ENCODE measurements at regions not wholly inside any gene's neighbourhood (a gene's known extent, or its start where the extent isn't known, plus 50 kb on each side); places are given as distances from the start of the nearest gene placed in this dataset.

DNA sequence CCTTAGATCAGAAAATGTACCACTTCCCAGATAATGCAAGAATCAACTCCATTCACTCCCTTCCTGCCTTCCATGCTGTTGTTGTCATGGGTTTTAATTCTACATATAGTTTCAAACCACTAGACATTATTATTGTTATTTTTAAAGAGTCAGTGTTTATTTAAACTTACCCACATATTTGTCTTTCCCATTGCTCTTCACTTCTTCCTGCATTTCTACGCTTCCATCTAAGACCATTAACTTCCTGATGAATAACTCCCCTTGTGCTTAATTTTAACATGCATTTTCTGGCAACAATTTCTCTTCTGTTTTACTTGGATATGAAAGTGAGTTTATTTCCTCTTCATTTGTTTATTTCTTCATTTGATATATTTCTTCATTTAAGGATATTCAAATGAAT lies 127.1 kb upstream of the FHIT start (continued):
- TF ChIP-seq ZNF331 (CRISPR knock-in tag; IDR thresholded peaks at IDR 0.05; ENCODE audit: low read depth) (no peak), EZH2 (IDR thresholded peaks at IDR 0.05; ENCODE audit: low read depth, unreplicated experiment) (no peak), CREB1 (CRISPR knock-in tag; IDR thresholded peaks at IDR 0.05; ENCODE audit: low read depth) (no peak), ZNF114 (CRISPR knock-in tag; IDR thresholded peaks at IDR 0.05) (no peak), EZH2phosphoT487 (IDR thresholded peaks at IDR 0.05; ENCODE audit: unreplicated experiment) (no peak)
- TF ChIP-seq, protein P1, sequence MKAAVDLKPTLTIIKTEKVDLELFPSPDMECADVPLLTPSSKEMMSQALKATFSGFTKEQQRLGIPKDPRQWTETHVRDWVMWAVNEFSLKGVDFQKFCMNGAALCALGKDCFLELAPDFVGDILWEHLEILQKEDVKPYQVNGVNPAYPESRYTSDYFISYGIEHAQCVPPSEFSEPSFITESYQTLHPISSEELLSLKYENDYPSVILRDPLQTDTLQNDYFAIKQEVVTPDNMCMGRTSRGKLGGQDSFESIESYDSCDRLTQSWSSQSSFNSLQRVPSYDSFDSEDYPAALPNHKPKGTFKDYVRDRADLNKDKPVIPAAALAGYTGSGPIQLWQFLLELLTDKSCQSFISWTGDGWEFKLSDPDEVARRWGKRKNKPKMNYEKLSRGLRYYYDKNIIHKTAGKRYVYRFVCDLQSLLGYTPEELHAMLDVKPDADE (IDR thresholded peaks at IDR 0.05), result no peak
- TF ChIP-seq, protein P2, sequence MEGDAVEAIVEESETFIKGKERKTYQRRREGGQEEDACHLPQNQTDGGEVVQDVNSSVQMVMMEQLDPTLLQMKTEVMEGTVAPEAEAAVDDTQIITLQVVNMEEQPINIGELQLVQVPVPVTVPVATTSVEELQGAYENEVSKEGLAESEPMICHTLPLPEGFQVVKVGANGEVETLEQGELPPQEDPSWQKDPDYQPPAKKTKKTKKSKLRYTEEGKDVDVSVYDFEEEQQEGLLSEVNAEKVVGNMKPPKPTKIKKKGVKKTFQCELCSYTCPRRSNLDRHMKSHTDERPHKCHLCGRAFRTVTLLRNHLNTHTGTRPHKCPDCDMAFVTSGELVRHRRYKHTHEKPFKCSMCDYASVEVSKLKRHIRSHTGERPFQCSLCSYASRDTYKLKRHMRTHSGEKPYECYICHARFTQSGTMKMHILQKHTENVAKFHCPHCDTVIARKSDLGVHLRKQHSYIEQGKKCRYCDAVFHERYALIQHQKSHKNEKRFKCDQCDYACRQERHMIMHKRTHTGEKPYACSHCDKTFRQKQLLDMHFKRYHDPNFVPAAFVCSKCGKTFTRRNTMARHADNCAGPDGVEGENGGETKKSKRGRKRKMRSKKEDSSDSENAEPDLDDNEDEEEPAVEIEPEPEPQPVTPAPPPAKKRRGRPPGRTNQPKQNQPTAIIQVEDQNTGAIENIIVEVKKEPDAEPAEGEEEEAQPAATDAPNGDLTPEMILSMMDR (conservative IDR thresholded peaks at IDR 0.05; ENCODE audit: low read depth in 2 of 2), result no peak

DNA sequence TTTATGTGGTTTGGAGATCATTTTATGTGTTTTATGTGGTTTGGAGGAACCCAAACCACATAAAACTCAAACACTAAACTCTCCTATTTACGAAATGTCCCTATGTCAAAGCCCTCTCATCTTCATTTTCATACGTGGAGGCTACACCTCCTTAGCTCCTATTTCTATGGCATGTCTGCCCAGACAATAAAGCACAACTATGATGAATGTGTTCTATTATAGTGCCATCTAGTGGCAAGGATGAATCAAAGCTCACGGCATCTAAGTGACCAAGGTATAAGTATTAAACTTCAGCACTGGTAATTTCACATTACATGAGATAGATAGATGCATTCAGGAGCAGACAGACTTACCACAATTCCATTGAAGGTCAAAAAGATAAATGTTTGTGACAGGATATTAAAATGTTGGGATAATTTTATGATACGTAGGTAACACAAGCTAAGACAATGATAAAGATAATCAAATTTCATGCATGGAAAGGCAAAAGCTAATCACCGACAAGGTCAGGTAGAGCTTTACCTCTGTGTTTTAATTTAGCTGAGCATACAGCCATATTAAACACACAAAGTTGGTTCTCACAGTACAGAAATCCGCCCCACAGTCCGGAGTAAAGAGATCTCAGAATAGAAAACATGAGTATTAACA lies 130.6 kb upstream of the FHIT start:
- no peak overlapping the region for H2AFZ ChIP-seq

More for the DNA sequence above, 130.6 kb upstream of the FHIT start:
- Histone ChIP-seq H3F3A (replicated peaks; ENCODE audit: low read depth) (no peaks in the 10 kb centered on the region), H3K4me2 (no peak overlapping the region), H3K9me2 (ENCODE audit: insufficient read depth) (no peaks in the 10 kb centered on the region), H4K20me1 (replicated peaks; ENCODE audit: insufficient read depth) (no peaks in the 10 kb centered on the region), H3K4me1 (ENCODE audit: insufficient read depth) (no peaks in the 10 kb centered on the region), H3K27me3 (ENCODE audit: insufficient read depth) (no peaks in the 10 kb centered on the region), H3K79me2 (replicated peaks; ENCODE audit: insufficient read depth) (no peaks in the 10 kb centered on the region), H3K4me3 (no peak overlapping the region), H3K27ac (ENCODE audit: low read depth) (no peak overlapping the region), H3K36me3 (ENCODE audit: insufficient read depth) (no peaks in the 10 kb centered on the region)
- DNase-seq (ENCODE audit: low spot score) (peak; percentile 76), ATAC-seq (peak; percentile 74)
- peaks cover 12% of the 10 kb centered on the region for H3K9me3 Mint-ChIP-seq
- TF ChIP-seq, protein P3, sequence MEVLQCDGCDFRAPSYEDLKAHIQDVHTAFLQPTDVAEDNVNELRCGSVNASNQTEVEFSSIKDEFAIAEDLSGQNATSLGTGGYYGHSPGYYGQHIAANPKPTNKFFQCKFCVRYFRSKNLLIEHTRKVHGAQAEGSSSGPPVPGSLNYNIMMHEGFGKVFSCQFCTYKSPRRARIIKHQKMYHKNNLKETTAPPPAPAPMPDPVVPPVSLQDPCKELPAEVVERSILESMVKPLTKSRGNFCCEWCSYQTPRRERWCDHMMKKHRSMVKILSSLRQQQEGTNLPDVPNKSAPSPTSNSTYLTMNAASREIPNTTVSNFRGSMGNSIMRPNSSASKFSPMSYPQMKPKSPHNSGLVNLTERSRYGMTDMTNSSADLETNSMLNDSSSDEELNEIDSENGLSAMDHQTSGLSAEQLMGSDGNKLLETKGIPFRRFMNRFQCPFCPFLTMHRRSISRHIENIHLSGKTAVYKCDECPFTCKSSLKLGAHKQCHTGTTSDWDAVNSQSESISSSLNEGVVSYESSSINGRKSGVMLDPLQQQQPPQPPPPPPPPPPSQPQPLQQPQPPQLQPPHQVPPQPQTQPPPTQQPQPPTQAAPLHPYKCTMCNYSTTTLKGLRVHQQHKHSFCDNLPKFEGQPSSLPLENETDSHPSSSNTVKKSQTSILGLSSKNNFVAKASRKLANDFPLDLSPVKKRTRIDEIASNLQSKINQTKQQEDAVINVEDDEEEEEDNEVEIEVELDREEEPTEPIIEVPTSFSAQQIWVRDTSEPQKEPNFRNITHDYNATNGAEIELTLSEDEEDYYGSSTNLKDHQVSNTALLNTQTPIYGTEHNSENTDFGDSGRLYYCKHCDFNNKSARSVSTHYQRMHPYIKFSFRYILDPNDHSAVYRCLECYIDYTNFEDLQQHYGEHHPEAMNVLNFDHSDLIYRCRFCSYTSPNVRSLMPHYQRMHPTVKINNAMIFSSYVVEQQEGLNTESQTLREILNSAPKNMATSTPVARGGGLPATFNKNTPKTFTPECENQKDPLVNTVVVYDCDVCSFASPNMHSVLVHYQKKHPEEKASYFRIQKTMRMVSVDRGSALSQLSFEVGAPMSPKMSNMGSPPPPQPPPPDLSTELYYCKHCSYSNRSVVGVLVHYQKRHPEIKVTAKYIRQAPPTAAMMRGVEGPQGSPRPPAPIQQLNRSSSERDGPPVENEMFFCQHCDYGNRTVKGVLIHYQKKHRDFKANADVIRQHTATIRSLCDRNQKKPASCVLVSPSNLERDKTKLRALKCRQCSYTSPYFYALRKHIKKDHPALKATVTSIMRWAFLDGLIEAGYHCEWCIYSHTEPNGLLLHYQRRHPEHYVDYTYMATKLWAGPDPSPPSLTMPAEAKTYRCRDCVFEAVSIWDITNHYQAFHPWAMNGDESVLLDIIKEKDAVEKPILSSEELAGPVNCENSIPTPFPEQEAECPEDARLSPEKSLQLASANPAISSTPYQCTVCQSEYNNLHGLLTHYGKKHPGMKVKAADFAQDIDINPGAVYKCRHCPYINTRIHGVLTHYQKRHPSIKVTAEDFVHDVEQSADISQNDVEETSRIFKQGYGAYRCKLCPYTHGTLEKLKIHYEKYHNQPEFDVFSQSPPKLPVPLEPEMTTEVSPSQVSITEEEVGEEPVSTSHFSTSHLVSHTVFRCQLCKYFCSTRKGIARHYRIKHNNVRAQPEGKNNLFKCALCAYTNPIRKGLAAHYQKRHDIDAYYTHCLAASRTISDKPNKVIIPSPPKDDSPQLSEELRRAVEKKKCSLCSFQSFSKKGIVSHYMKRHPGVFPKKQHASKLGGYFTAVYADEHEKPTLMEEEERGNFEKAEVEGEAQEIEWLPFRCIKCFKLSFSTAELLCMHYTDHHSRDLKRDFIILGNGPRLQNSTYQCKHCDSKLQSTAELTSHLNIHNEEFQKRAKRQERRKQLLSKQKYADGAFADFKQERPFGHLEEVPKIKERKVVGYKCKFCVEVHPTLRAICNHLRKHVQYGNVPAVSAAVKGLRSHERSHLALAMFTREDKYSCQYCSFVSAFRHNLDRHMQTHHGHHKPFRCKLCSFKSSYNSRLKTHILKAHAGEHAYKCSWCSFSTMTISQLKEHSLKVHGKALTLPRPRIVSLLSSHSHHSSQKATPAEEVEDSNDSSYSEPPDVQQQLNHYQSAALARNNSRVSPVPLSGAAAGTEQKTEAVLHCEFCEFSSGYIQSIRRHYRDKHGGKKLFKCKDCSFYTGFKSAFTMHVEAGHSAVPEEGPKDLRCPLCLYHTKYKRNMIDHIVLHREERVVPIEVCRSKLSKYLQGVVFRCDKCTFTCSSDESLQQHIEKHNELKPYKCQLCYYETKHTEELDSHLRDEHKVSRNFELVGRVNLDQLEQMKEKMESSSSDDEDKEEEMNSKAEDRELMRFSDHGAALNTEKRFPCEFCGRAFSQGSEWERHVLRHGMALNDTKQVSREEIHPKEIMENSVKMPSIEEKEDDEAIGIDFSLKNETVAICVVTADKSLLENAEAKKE (CRISPR knock-in tag; IDR thresholded peaks at IDR 0.05), result 0 out of 2 replicates have a peak, but pooled peaks have one; percentile 56
- TF ChIP-seq POLR2AphosphoS5 (IDR thresholded peaks at IDR 0.05; ENCODE audit: low read depth), result no peak
- TF ChIP-seq, protein P2 (conservative IDR thresholded peaks at IDR 0.05; ENCODE audit: low read depth in 2 of 2), result peak; percentile 79 to 93
- H3K36me3 Mint-ChIP-seq (ENCODE audit: low read depth), result peaks cover 5% of the 10 kb centered on the region; the same call in 2 of the 3 replicates
- H3K4me1 Mint-ChIP-seq, result no peaks in the 10 kb centered on the region
- no peak overlapping the region for H3K27ac Mint-ChIP-seq
- no peak overlapping the region for H3K4me3 Mint-ChIP-seq
- peaks cover 4% of the 10 kb centered on the region for H3K27me3 Mint-ChIP-seq (ENCODE audit: insufficient read depth, low read depth, poor library complexity)
